PFSK-1 (cell line): ENCODE measurements at regions not wholly inside any gene's neighbourhood (a gene's known extent, or its start where the extent isn't known, plus 50 kb on each side); places are given as distances from the start of the nearest gene placed in this dataset.

Experiments
- POLR2AphosphoS5 ChIP-seq: IDR thresholded peaks from 2 replicates; pipeline ENCODE4 v1.6.1; 2012; ENCODE audit warnings: low read depth, mild to moderate bottlenecking, control low read depth, low read length, moderate library complexity
- TAF1 ChIP-seq: IDR thresholded peaks from 2 replicates; pipeline ENCODE4 v1.6.1; 2012; ENCODE audit warnings: low read length, control low read depth, borderline replicate concordance; ENCODE audit not compliant: insufficient read depth

DNA sequence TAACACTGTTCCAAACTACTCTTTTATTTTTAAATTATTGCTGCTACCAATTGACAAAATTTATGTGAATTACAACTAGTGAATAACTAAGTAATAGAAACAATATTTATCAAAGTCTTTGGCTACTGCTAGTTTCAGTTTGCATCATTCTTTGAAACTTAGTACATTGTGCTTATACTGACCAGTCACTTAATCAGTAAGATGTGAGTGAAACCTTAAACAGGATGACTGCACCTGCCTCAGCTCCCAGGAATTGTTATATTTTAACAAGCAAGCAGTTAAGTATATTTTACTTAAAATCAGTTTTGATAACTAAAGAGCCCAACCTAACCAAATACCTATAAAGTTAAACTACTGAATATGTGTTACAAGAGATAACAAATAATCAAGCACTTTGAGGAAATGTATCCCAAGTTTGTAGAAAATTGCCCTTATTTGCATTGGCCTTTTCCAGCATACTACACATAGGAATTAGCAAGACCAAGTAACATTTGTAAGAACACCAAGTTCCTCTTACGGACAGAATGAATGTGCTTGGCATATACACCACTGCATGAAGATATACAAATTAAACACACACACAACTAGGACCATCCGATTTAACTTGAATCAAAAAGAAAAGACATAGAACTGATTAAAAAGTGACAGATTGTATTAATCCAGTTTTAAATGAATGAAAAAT, 545.5 kb upstream of the DAB2 start:
- no peak for TF ChIP-seq POLR2AphosphoS5
- TF ChIP-seq TAF1 = no peak
